ENCODE measurements at regions not wholly inside any gene's neighbourhood (a gene's known extent, or its start where the extent isn't known, plus 50 kb on each side); places are given as distances from the start of the nearest gene placed in this dataset.

DNA sequence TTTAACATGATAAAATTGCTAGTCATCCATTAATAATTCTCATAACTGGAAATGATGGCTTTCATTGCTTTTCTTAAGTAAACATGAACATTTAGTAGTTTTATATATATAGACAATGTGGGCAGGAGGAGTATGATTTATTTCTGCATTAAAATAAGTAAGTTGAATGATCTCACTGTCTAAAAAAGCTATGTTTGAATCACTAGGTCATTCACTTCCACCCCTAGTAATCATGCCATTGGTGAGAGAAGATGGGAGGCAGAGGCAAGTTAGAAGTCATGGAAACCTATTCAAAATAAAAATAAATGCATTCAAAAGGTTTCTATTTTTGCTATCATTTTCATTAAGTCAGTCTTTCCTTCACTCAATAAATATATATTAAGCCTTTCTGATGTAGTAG is 226.4 kb downstream of the DUSP10 start:
- Histone ChIP-seq H3K27ac (no peak overlapping the region), H3K9me3 (no peaks in the 10 kb centered on the region), H3K36me3 (no peaks in the 10 kb centered on the region), H3K27me3 (no peaks in the 10 kb centered on the region), H3K4me1 (no peaks in the 10 kb centered on the region), H3K4me3 (no peak overlapping the region), H3K9ac (ENCODE audit: low read depth in 2 of 2, low read length in 2 of 2) (no peak overlapping the region)
- no peak for DNase-seq
- TF ChIP-seq, protein P1, sequence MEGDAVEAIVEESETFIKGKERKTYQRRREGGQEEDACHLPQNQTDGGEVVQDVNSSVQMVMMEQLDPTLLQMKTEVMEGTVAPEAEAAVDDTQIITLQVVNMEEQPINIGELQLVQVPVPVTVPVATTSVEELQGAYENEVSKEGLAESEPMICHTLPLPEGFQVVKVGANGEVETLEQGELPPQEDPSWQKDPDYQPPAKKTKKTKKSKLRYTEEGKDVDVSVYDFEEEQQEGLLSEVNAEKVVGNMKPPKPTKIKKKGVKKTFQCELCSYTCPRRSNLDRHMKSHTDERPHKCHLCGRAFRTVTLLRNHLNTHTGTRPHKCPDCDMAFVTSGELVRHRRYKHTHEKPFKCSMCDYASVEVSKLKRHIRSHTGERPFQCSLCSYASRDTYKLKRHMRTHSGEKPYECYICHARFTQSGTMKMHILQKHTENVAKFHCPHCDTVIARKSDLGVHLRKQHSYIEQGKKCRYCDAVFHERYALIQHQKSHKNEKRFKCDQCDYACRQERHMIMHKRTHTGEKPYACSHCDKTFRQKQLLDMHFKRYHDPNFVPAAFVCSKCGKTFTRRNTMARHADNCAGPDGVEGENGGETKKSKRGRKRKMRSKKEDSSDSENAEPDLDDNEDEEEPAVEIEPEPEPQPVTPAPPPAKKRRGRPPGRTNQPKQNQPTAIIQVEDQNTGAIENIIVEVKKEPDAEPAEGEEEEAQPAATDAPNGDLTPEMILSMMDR (IDR thresholded peaks at IDR 0.05), result no peak
- intact Hi-C loops (cut with DNase I), result no loop called here

DNA sequence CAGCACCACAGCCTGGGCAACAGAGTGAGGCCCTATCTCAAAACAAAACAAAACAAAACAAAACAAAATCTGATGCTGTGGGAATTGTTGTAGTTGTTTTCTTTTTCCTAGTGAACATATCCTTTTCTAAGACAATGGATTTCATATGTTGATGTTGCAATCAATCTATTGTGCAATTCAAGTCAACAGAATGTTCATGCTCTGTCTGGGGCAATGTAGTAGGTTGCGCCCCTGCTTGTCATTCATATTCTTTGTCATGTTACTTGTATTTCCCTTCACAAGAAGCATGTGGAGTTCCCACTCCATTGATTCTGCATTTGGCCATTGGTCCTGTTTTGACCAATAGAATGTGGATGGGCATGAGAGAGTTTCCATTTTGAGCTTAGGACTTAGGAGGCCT is 223.9 kb downstream of the DUSP10 start:
- H3K4me1 ChIP-seq, result no peaks in the 10 kb centered on the region
- no peak for DNase-seq
- no peaks in the 10 kb centered on the region for H3K36me3 ChIP-seq
- intact Hi-C loops (cut with DNase I), result no loop called here
- H3K27me3 ChIP-seq, result no peaks in the 10 kb centered on the region
- no peaks in the 10 kb centered on the region for H3K9me3 ChIP-seq
- TF ChIP-seq, protein P1 (IDR thresholded peaks at IDR 0.05), result no peak
- H3K9ac ChIP-seq (ENCODE audit: low read depth in 2 of 2, low read length in 2 of 2), result no peak overlapping the region
- H3K27ac ChIP-seq, result no peak overlapping the region
- H3K4me3 ChIP-seq, result no peak overlapping the region

DNA sequence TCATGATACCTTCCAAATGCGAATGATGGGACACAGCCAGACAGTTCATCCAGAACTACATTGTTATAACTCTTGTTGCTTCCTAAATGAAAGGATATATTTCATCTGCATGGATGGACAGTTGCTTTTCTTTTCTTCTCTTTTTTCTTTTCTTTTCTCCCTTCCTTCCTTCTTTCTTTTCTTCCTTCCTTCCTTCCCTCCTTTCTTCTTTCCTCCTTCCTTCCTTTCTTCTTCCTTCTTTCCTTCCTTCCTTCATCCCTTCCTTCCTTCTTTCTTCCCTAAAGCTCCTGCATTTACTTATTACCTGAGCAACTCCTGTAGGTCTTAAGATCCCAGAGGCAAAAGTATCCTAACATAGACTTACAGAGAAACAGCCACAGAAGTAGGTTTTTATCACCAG is 221.6 kb downstream of the DUSP10 start:
- no peaks in the 10 kb centered on the region for H3K36me3 ChIP-seq
- intact Hi-C loops (cut with DNase I), result no loop called here
- no peaks in the 10 kb centered on the region for H3K9me3 ChIP-seq
- H3K9ac ChIP-seq (ENCODE audit: low read depth in 2 of 2, low read length in 2 of 2), result no peak overlapping the region
- no peak for DNase-seq
- H3K27ac ChIP-seq, result no peak overlapping the region
- H3K4me1 ChIP-seq, result no peaks in the 10 kb centered on the region
- no peak overlapping the region for H3K4me3 ChIP-seq
- TF ChIP-seq, protein P1 (IDR thresholded peaks at IDR 0.05), result no peak
- no peaks in the 10 kb centered on the region for H3K27me3 ChIP-seq

DNA sequence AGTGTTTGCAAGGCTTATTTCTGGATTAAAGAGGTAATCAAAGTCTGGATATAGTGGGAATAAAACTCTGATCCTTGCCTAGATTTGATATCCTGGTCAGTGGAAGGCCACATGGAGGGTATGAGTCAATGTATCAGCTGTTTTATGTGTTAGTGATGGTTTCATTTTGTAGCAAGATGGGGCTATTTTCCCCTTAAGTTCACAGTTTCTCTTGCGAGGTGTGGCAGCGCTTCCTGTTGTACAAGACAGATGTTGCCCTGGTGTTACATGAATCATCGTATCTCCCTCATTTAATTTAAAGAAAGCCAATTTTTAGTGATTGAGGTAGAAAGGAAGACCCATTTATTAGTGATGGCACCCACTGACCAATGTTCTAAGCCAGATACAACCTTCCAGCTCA is 220.2 kb downstream of the DUSP10 start:
- Histone ChIP-seq H3K27me3 (no peaks in the 10 kb centered on the region), H3K4me1 (no peaks in the 10 kb centered on the region), H3K4me3 (no peak overlapping the region), H3K27ac (no peak overlapping the region), H3K36me3 (no peaks in the 10 kb centered on the region), H3K9me3 (no peaks in the 10 kb centered on the region), H3K9ac (ENCODE audit: low read depth in 2 of 2, low read length in 2 of 2) (no peak overlapping the region)
- TF ChIP-seq, protein P1 (IDR thresholded peaks at IDR 0.05), result no peak
- intact Hi-C loops (cut with DNase I), result no loop called here
- DNase-seq, result no peak

DNA sequence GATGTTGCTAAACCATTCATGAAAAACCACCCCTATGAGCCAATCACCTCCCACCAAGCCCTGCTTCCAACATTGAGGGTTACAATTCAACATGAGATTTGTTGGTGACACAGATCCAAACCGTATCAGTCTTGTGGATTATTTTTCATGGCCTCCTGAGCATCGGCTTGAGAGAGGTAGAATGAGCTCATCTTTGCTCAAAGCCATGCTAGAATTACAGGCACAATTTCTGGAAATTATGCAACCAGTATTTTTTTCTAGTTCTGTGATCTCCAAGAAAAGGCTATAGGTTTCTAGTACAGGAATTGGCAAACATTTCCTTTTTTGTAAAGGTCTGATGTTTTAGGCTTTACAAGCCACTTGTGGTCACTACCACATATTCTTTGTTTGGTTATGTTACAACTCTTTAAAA is 219.4 kb downstream of the DUSP10 start:
- Histone ChIP-seq H3K4me1 (no peaks in the 10 kb centered on the region), H3K9me3 (no peaks in the 10 kb centered on the region), H3K9ac (ENCODE audit: low read depth in 2 of 2, low read length in 2 of 2) (no peak overlapping the region), H3K27me3 (no peaks in the 10 kb centered on the region), H3K36me3 (no peaks in the 10 kb centered on the region), H3K4me3 (no peak overlapping the region), H3K27ac (no peak overlapping the region)
- intact Hi-C loops (cut with DNase I), result no loop called here
- DNase-seq, result no peak
- TF ChIP-seq, protein P1 (IDR thresholded peaks at IDR 0.05), result no peak

DNA sequence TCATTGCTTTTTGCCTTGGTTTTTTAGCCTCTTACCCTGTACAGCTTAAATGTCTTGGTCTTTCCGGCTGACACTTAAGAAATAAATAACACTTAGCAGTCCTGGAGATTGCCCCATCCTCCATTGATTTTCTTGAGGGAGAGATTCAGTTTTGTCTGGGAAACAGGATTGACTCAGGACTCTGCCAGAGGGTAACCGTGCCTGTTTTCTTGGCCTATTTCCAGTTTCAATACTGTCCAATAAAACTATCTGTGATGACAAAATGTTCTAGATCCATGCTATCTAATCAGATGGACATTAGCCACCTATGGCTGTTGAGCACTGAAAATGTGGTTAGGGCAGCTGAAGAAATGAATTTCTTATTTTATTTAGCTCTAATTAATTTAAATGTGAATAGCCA is 216.1 kb downstream of the DUSP10 start:
- H3K27ac ChIP-seq, result no peak overlapping the region
- no peaks in the 10 kb centered on the region for H3K36me3 ChIP-seq
- TF ChIP-seq, protein P1 (IDR thresholded peaks at IDR 0.05), result no peak
- no peaks in the 10 kb centered on the region for H3K9me3 ChIP-seq
- DNase-seq, result no peak
- no peak overlapping the region for H3K9ac ChIP-seq (ENCODE audit: low read depth in 2 of 2, low read length in 2 of 2)
- H3K4me1 ChIP-seq, result no peaks in the 10 kb centered on the region
- intact Hi-C loops (cut with DNase I), result no loop called here
- H3K4me3 ChIP-seq, result no peak overlapping the region
- no peaks in the 10 kb centered on the region for H3K27me3 ChIP-seq
